ENCODE measurements at regions not wholly inside any gene's neighbourhood (a gene's known extent, or its start where the extent isn't known, plus 50 kb on each side); places are given as distances from the start of the nearest gene placed in this dataset.

GRCh38 chr10:36629476-36629875 is 495.9 kb upstream of the ANKRD30A start:
- H3K36me3 ChIP-seq (ENCODE audit: insufficient read depth, low read length): no peaks in the 10 kb centered on the region
- H3K9me3 ChIP-seq (ENCODE audit: insufficient read depth, low read depth, low read length): no peaks in the 10 kb centered on the region
- H2AFZ ChIP-seq (ENCODE audit: low read depth, low read length): no peak overlapping the region
- DNase-seq (ENCODE audit: low read depth) (no peak), FAIRE-seq (no peak)
- H3K9ac ChIP-seq (ENCODE audit: low read length): no peak overlapping the region
- H3K4me1 ChIP-seq (ENCODE audit: insufficient read depth, low read length): peaks cover under 1% of the 10 kb centered on the region
- TF ChIP-seq CTCF (IDR thresholded peaks at IDR 0.05; ENCODE audit: insufficient read depth, low read depth, low read length) (no peak), EZH2 (IDR thresholded peaks at IDR 0.05; ENCODE audit: insufficient read depth, low read length) (no peak)
- H4K20me1 ChIP-seq (ENCODE audit: insufficient read depth, low read length): no peaks in the 10 kb centered on the region
- no peak overlapping the region for H3K27ac ChIP-seq (ENCODE audit: low read depth, low read length)
- H3K4me2 ChIP-seq (ENCODE audit: low read length): no peak overlapping the region
- Mint-ChIP-seq H3K27ac (ENCODE audit: unreplicated experiment) (no peak overlapping the region), H3K4me3 (ENCODE audit: unreplicated experiment) (no peak overlapping the region), H3K4me1 (ENCODE audit: low read depth, unreplicated experiment) (no peaks in the 10 kb centered on the region), H3K27me3 (ENCODE audit: low read depth, unreplicated experiment) (no peaks in the 10 kb centered on the region), H3K36me3 (ENCODE audit: low read depth, unreplicated experiment) (no peaks in the 10 kb centered on the region), H3K9me3 (ENCODE audit: unreplicated experiment) (no peaks in the 10 kb centered on the region)
- H3K4me3 ChIP-seq (ENCODE audit: insufficient read depth, low read depth, low read length): no peak overlapping the region
- no peaks in the 10 kb centered on the region for H3K27me3 ChIP-seq (ENCODE audit: insufficient read depth, low read length)
- no peaks in the 10 kb centered on the region for H3K79me2 ChIP-seq (ENCODE audit: insufficient read depth, low read length)

GRCh38 chr10:36624551-36625100 is 500.8 kb upstream of the ANKRD30A start:
- Histone ChIP-seq H3K79me2 (ENCODE audit: insufficient read depth, low read length) (no peaks in the 10 kb centered on the region), H3K36me3 (ENCODE audit: insufficient read depth, low read length) (no peaks in the 10 kb centered on the region), H4K20me1 (ENCODE audit: insufficient read depth, low read length) (no peaks in the 10 kb centered on the region), H3K27ac (ENCODE audit: low read depth, low read length) (no peak overlapping the region), H3K9me3 (ENCODE audit: insufficient read depth, low read depth, low read length) (no peaks in the 10 kb centered on the region), H2AFZ (ENCODE audit: low read depth, low read length) (no peak overlapping the region), H3K4me3 (ENCODE audit: insufficient read depth, low read depth, low read length) (no peak overlapping the region), H3K4me1 (ENCODE audit: insufficient read depth, low read length) (peaks cover 2% of the 10 kb centered on the region), H3K27me3 (ENCODE audit: insufficient read depth, low read length) (no peaks in the 10 kb centered on the region), H3K4me2 (ENCODE audit: low read length) (no peak overlapping the region), H3K9ac (ENCODE audit: low read length) (no peak overlapping the region)
- DNase-seq (ENCODE audit: low read depth): no peak
- Mint-ChIP-seq H3K4me1 (ENCODE audit: low read depth, unreplicated experiment) (peaks cover 4% of the 10 kb centered on the region), H3K27ac (ENCODE audit: unreplicated experiment) (no peak overlapping the region), H3K4me3 (ENCODE audit: unreplicated experiment) (no peak overlapping the region), H3K27me3 (ENCODE audit: low read depth, unreplicated experiment) (no peaks in the 10 kb centered on the region), H3K9me3 (ENCODE audit: unreplicated experiment) (peaks cover 4% of the 10 kb centered on the region), H3K36me3 (ENCODE audit: low read depth, unreplicated experiment) (peaks cover 3% of the 10 kb centered on the region)
- TF ChIP-seq CTCF (IDR thresholded peaks at IDR 0.05; ENCODE audit: insufficient read depth, low read depth, low read length) (no peak), EZH2 (IDR thresholded peaks at IDR 0.05; ENCODE audit: insufficient read depth, low read length) (no peak)
- FAIRE-seq: no peak

GRCh38 chr10:36621346-36621745 is 504.1 kb upstream of the ANKRD30A start:
- H3K27me3 Mint-ChIP-seq (ENCODE audit: low read depth, unreplicated experiment): no peaks in the 10 kb centered on the region
- Histone ChIP-seq H3K4me3 (ENCODE audit: insufficient read depth, low read depth, low read length) (no peak overlapping the region), H4K20me1 (ENCODE audit: insufficient read depth, low read length) (no peaks in the 10 kb centered on the region), H2AFZ (ENCODE audit: low read depth, low read length) (no peak overlapping the region), H3K4me2 (ENCODE audit: low read length) (no peak overlapping the region), H3K4me1 (ENCODE audit: insufficient read depth, low read length) (peaks cover 2% of the 10 kb centered on the region), H3K27ac (ENCODE audit: low read depth, low read length) (no peak overlapping the region), H3K9me3 (ENCODE audit: insufficient read depth, low read depth, low read length) (no peaks in the 10 kb centered on the region), H3K9ac (ENCODE audit: low read length) (no peak overlapping the region), H3K79me2 (ENCODE audit: insufficient read depth, low read length) (no peaks in the 10 kb centered on the region), H3K27me3 (ENCODE audit: insufficient read depth, low read length) (no peaks in the 10 kb centered on the region), H3K36me3 (ENCODE audit: insufficient read depth, low read length) (no peaks in the 10 kb centered on the region)
- peak; percentile 42 for DNase-seq (ENCODE audit: low read depth)
- H3K27ac Mint-ChIP-seq (ENCODE audit: unreplicated experiment): no peak overlapping the region
- FAIRE-seq: peak; percentile 62
- peaks cover 4% of the 10 kb centered on the region for H3K9me3 Mint-ChIP-seq (ENCODE audit: unreplicated experiment)
- TF ChIP-seq CTCF (IDR thresholded peaks at IDR 0.05; ENCODE audit: insufficient read depth, low read depth, low read length) (no peak), EZH2 (IDR thresholded peaks at IDR 0.05; ENCODE audit: insufficient read depth, low read length) (no peak)
- H3K36me3 Mint-ChIP-seq (ENCODE audit: low read depth, unreplicated experiment): peaks cover 3% of the 10 kb centered on the region
- no peak overlapping the region for H3K4me3 Mint-ChIP-seq (ENCODE audit: unreplicated experiment)
- H3K4me1 Mint-ChIP-seq (ENCODE audit: low read depth, unreplicated experiment): peaks cover 4% of the 10 kb centered on the region

Measured in astrocyte (in vitro differentiated cells and primary cell).